ENCODE measurements at regions not wholly inside any gene's neighbourhood (a gene's known extent, or its start where the extent isn't known, plus 50 kb on each side); places are given as distances from the start of the nearest gene placed in this dataset.

- no peak for TF ChIP-seq EZH2 (IDR thresholded peaks at IDR 0.05; ENCODE audit: borderline replicate concordance, low read depth, low read length, poor library complexity, severe bottlenecking)
- TF ChIP-seq CTCF (conservative IDR thresholded peaks at IDR 0.05; ENCODE audit: low read depth, low read length), result no peak
Measured at GRCh38 chr2:43033016-43033270, 193.5 kb downstream of the ZFP36L2 start.
